ENCODE measurements at regions not wholly inside any gene's neighbourhood (a gene's known extent, or its start where the extent isn't known, plus 50 kb on each side); places are given as distances from the start of the nearest gene placed in this dataset.
A peak's percentile ranks its signal among the peaks of the same experiment; 100 is the strongest.

DNA sequence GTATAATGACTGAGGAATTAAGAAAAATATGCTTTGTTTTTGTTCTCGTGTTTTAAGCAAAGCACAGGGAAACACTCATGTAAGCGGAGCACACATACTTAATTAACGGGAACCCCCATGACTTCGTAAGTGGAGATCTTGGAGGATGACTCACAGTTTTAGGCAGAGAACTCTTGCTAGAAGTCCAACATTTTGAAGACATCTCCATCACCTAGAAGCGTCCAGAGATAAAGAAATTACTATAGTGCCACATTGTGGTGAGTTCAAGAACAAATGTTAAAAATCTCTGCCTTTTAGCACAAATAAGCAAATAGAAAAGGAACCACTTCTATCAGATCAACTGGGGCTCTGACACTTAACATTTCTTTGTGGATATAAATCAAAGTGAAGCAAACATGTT lies 194.1 kb upstream of the ARHGEF26 start:
- Histone ChIP-seq H3K4me3 (no peak overlapping the region), H3K36me3 (ENCODE audit: control insufficient read depth in 2 of 2, insufficient read depth in 2 of 2, low read length in 1 of 2) (no peaks in the 10 kb centered on the region), H4K20me1 (ENCODE audit: control insufficient read depth, insufficient read depth) (no peaks in the 10 kb centered on the region), H3K79me2 (ENCODE audit: control insufficient read depth, insufficient read depth, low read length) (no peaks in the 10 kb centered on the region), H3K27me3 (replicated peaks in 1 of 2; ENCODE audit: control insufficient read depth in 2 of 2, insufficient read depth in 2 of 2, low read length in 1 of 2) (no peaks in the 10 kb centered on the region), H3K4me2 (ENCODE audit: control insufficient read depth, insufficient read depth) (no peak overlapping the region), H3K27ac (ENCODE audit: control insufficient read depth, insufficient read depth) (no peak overlapping the region), H2AFZ (ENCODE audit: control insufficient read depth, low read depth, low read length) (no peak overlapping the region), H3K4me1 (ENCODE audit: control insufficient read depth, insufficient read depth, low read length) (no peaks in the 10 kb centered on the region), H3K9me3 (replicated peaks; ENCODE audit: control insufficient read depth, insufficient read depth, low read length) (no peaks in the 10 kb centered on the region), H3K9ac (ENCODE audit: control insufficient read depth, insufficient read depth, low read length) (no peak overlapping the region)
- peak; percentile 85 for ATAC-seq
- no TSS peak for BruUV-seq (replicated peaks)
- in situ Hi-C loops (cut with MboI), result no loop called here
- no peak for FAIRE-seq
- SMC1A ChIA-PET (ENCODE audit: uncharacterized antibody, unreplicated experiment), result interaction anchor here (2.1 to 5.4 kb wide), 3 partner anchors 30 to 142 kb away, joined by 4 to 27 read pairs (median 26); no protein-coding TSS in a partner anchor
- RAD21 ChIA-PET (ENCODE audit: unreplicated experiment), result interaction anchor here (2.0 kb wide), 1 partner anchor 140 kb away, joined by 4 read pairs; no protein-coding TSS in a partner anchor
- CTCF ChIA-PET, result interaction anchor here (0.7 to 6.4 kb wide), 3 partner anchors 30 to 72 kb away, joined by 3 to 46 read pairs (median 3); no protein-coding TSS in a partner anchor
- WGBS (ENCODE audit: insufficient coverage, insufficient replicate concordance, low lambda C conversion rate, missing lambda C conversion rate), result 53% methylated on average over 5 of the region's 5 CpGs
- TF ChIP-seq SMC3 (IDR thresholded peaks at IDR 0.05; ENCODE audit: borderline replicate concordance, low read length), result peak; percentile 50; the same call in 1 of the 2 replicates
- TF ChIP-seq, protein P1, sequence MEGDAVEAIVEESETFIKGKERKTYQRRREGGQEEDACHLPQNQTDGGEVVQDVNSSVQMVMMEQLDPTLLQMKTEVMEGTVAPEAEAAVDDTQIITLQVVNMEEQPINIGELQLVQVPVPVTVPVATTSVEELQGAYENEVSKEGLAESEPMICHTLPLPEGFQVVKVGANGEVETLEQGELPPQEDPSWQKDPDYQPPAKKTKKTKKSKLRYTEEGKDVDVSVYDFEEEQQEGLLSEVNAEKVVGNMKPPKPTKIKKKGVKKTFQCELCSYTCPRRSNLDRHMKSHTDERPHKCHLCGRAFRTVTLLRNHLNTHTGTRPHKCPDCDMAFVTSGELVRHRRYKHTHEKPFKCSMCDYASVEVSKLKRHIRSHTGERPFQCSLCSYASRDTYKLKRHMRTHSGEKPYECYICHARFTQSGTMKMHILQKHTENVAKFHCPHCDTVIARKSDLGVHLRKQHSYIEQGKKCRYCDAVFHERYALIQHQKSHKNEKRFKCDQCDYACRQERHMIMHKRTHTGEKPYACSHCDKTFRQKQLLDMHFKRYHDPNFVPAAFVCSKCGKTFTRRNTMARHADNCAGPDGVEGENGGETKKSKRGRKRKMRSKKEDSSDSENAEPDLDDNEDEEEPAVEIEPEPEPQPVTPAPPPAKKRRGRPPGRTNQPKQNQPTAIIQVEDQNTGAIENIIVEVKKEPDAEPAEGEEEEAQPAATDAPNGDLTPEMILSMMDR (IDR thresholded peaks at IDR 0.05 in 2 of 3, conservative IDR thresholded peaks at IDR 0.05 in 1 of 3; ENCODE audit: control insufficient read depth in 2 of 3, extremely low read depth in 1 of 3, insufficient read depth in 1 of 3, low read depth in 3 of 3, low read length in 3 of 3), result peak in 1 of 3 experiments; percentile 36; a peak in 2 of 6 replicates
- TF ChIP-seq MTA3 (IDR thresholded peaks at IDR 0.05; ENCODE audit: borderline replicate concordance, low read length), result no peak
- POLR2A ChIA-PET, result no interaction called here
- intact Hi-C loops (cut with micrococcal nuclease; ENCODE audit: unreplicated experiment), result loop anchor here (1.0 to 10.0 kb wide), 3 partner anchors 71 to 762 kb away; partner anchors contain the start of gene RAP2B
- DNase-seq (ENCODE audit: low read depth, low spot score), result peak; percentile 2

DNA sequence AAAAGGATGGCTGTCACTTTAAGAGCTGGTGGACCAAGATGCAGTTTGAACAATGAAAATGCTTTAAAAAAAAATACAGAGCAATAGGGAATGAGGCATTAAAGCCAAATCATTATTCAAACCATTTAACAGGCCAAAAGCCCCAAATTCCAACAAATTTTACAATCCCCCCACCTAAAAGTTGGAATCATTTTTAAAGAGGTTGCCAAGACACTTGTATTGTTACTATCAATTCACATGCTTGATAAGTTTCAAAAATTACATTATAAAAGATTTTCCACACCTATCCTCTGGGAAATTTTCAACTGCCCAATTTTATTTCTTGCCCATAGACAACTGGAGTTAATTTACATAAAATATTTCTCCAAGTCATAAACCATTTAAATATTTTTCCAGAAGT lies 192.3 kb upstream of the ARHGEF26 start:
- in situ Hi-C loops (cut with MboI) (no loop called here), intact Hi-C loops (cut with micrococcal nuclease; ENCODE audit: unreplicated experiment) (loop anchor here (10.0 kb wide), 1 partner anchor 764 kb away; the partner anchor contains the start of gene RAP2B)
- no peaks in the 10 kb centered on the region for H3K36me3 ChIP-seq (ENCODE audit: control insufficient read depth in 2 of 2, insufficient read depth in 2 of 2, low read length in 1 of 2)
- RAD21 ChIA-PET (ENCODE audit: unreplicated experiment), result no interaction called here
- no peak for DNase-seq (ENCODE audit: low read depth, low spot score)
- no peak overlapping the region for H3K9ac ChIP-seq (ENCODE audit: control insufficient read depth, insufficient read depth, low read length)
- no peaks in the 10 kb centered on the region for H3K79me2 ChIP-seq (ENCODE audit: control insufficient read depth, insufficient read depth, low read length)
- no peaks in the 10 kb centered on the region for H3K4me1 ChIP-seq (ENCODE audit: control insufficient read depth, insufficient read depth, low read length)
- no peak overlapping the region for H2AFZ ChIP-seq (ENCODE audit: control insufficient read depth, low read depth, low read length)
- no TSS peak for BruUV-seq (replicated peaks)
- POLR2A ChIA-PET, result no interaction called here
- ATAC-seq, result no peak
- no peak overlapping the region for H3K27ac ChIP-seq (ENCODE audit: control insufficient read depth, insufficient read depth)
- no peaks in the 10 kb centered on the region for H4K20me1 ChIP-seq (ENCODE audit: control insufficient read depth, insufficient read depth)
- no peak for FAIRE-seq
- CTCF ChIA-PET, result interaction anchor here (1.3 to 6.4 kb wide), 3 partner anchors 9 to 93 kb away, joined by 4 to 46 read pairs (median 7); no protein-coding TSS in a partner anchor
- no peaks in the 10 kb centered on the region for H3K9me3 ChIP-seq (replicated peaks; ENCODE audit: control insufficient read depth, insufficient read depth, low read length)
- no peak overlapping the region for H3K4me3 ChIP-seq
- SMC1A ChIA-PET (ENCODE audit: uncharacterized antibody, unreplicated experiment), result interaction anchor here (1.2 to 1.5 kb wide), 2 partner anchors 68 to 144 kb away, joined by 3 to 6 read pairs; no protein-coding TSS in a partner anchor
- H3K27me3 ChIP-seq (replicated peaks in 1 of 2; ENCODE audit: control insufficient read depth in 2 of 2, insufficient read depth in 2 of 2, low read length in 1 of 2), result no peaks in the 10 kb centered on the region
- H3K4me2 ChIP-seq (ENCODE audit: control insufficient read depth, insufficient read depth), result no peak overlapping the region
- no peak for TF ChIP-seq MEF2A (IDR thresholded peaks at IDR 0.05; ENCODE audit: insufficient read depth, low read depth, low read length)
- no peak for TF ChIP-seq WRNIP1 (IDR thresholded peaks at IDR 0.05; ENCODE audit: borderline replicate concordance, low read depth, low read length)
- TF ChIP-seq, protein P2, sequence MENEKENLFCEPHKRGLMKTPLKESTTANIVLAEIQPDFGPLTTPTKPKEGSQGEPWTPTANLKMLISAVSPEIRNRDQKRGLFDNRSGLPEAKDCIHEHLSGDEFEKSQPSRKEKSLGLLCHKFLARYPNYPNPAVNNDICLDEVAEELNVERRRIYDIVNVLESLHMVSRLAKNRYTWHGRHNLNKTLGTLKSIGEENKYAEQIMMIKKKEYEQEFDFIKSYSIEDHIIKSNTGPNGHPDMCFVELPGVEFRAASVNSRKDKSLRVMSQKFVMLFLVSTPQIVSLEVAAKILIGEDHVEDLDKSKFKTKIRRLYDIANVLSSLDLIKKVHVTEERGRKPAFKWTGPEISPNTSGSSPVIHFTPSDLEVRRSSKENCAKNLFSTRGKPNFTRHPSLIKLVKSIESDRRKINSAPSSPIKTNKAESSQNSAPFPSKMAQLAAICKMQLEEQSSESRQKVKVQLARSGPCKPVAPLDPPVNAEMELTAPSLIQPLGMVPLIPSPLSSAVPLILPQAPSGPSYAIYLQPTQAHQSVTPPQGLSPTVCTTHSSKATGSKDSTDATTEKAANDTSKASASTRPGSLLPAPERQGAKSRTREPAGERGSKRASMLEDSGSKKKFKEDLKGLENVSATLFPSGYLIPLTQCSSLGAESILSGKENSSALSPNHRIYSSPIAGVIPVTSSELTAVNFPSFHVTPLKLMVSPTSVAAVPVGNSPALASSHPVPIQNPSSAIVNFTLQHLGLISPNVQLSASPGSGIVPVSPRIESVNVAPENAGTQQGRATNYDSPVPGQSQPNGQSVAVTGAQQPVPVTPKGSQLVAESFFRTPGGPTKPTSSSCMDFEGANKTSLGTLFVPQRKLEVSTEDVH (IDR thresholded peaks at IDR 0.05; ENCODE audit: low read depth, partially characterized antibody), result no peak
- TF ChIP-seq, protein P1 (IDR thresholded peaks at IDR 0.05 in 2 of 3, conservative IDR thresholded peaks at IDR 0.05 in 1 of 3; ENCODE audit: control insufficient read depth in 2 of 3, extremely low read depth in 1 of 3, insufficient read depth in 1 of 3, low read depth in 3 of 3, low read length in 3 of 3), result no peak
- TF ChIP-seq CREM (IDR thresholded peaks at IDR 0.05; ENCODE audit: low read depth), result no peak
- TF ChIP-seq FOXK2 (IDR thresholded peaks at IDR 0.05), result no peak

Measured in GM12878 (cell line).